HG03565 (cell line): ENCODE measurements at regions not wholly inside any gene's neighbourhood (a gene's known extent, or its start where the extent isn't known, plus 50 kb on each side); places are given as distances from the start of the nearest gene placed in this dataset.
A peak's percentile ranks its signal among the peaks of the same experiment; 100 is the strongest.
"Not testable (repeated sequence)": the region's sequence is repeated elsewhere in the genome, so short reads cannot be mapped to it uniquely, and the experiment has no call there.

Experiments used
- ATAC-seq: cut with Tn5 transposase; IDR thresholded peaks from one replicate; pipeline ENCODE4 v1.9.1; 2021; ENCODE audit warnings: mild to moderate bottlenecking, moderate library complexity; ENCODE audit not compliant: unreplicated experiment

DNA sequence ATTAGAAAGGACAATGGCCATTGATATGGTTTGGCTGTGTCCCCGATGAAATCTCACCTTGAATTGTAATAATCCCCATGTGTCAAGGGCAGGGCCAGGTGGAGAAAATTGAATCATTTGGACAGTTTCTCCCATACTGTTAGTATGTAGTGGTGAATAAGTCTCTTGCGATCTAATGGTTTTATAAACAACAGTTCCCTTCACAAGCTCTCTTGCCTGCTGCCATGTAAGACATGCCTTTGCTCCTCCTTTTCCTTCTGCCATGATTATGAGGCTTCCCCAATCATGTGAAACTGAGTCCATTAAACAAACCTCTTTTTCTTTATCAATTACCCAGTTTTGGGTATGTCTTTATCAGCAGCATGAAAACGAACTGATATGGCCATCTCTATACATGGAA, 302.7 kb downstream of the SFMBT2 start:
- ATAC-seq = no peak

DNA sequence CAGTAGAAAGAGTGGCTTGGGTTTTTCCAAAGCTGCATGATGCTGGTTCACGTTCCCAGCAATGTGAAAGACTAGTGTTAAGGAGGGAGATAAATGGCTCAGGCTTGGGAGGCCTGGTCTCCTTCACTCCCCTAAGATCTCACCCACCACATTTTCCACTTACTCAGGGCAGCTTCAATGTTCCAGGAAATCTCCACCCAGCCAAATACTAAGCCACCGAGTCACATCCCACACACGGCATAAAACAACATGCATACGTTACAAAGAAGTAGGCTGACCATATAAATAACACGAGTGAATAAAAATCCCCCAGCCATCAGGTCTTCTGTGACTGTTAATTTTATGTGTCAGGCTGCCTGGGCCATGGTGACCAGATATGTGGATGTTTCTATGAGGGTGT, 303.5 kb downstream of the SFMBT2 start:
- no peak for ATAC-seq

DNA sequence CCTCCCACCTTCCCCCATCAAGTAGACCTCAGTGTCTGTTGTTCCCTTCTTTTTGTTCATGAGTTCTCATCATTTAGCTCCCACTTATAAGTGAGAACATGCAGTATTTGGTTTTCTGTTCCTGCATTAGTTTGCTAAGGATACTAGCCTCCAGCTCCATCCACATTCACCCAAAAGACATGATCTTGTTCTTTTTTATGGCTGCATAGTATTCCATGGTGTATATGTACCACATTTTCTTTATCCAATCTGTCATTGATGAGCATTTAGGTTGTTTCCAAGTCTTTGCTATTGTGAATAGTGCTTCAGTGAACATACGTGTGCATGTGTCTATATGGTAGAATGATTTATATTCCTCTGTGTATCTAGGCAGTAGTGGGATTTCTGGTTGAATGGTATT, 306.5 kb downstream of the SFMBT2 start:
- not testable (repeated sequence) for ATAC-seq

DNA sequence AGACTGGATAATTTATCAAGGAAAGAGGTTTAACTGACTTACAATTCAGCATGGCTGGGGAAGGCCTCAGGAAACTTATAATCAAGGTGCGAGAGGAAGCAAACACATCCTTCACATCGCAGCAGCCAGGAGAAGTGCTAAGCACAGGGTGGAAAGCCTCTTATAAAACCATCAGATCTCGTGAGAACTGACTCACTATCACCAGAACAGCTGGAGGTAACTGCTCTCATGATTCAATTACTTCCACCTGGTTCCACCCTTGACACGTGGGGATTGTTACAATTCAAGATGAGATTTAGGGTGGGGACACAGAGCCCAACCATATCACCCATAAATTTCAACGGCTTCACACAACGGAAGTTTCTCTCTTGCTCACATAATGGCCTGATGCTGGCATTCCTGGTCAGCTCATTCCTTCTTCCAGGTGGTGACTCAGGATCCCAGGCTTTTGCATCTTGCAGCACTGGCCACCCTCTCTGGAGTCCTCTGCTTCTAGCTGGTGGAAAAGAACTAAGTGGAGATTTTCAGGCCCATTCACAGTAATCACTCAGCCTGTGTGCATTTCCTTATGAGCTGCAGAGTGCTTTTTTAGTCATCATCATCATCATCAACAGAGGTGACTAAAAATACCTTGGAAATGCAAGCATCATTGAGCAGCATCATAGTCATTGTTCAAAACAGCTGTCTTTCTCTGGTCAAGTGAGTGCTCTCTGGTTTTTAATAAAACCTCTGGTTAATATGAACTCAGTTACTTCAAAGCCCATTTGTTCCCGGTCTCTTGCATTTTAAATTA, 308.1 kb downstream of the SFMBT2 start:
- ATAC-seq = peak; percentile 89

DNA sequence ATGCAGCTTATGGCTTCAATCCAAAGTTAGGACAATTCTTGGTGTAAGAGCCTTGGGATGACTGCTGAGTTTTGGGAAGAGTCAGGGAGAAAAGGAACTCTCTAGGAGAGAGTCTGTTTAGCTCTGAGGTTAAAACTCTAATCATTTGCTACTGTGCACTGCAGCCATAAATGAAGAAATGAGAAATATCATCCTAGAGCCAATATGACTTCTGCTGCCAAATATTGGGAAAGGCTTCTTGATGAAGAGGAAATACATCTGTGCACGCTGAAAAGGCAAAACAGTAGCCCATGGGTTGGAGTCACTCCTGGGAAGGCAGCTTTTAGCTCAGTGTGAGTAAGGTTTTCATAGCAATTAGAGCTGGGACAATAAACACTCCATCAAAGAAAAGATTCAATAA, 308.8 kb downstream of the SFMBT2 start:
- no peak for ATAC-seq

DNA sequence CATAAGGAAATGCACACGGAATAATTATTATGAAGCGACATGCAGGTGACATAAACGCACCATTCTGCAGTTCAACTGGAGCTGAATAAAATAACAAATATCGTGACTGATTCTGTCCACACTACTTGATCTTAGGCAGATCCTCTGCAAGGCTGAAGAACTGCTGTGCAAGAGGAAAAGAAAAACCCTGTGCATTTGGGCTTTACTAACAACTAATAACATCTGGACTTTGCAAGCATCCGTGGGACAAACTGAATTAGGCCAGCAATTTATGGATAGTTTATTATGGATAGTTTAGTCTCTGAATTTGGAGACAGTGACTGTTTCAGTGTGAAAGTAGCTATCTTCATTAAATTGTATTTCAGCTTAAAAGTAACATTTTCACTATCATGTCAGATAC, 309.4 kb downstream of the SFMBT2 start:
- ATAC-seq = no peak

DNA sequence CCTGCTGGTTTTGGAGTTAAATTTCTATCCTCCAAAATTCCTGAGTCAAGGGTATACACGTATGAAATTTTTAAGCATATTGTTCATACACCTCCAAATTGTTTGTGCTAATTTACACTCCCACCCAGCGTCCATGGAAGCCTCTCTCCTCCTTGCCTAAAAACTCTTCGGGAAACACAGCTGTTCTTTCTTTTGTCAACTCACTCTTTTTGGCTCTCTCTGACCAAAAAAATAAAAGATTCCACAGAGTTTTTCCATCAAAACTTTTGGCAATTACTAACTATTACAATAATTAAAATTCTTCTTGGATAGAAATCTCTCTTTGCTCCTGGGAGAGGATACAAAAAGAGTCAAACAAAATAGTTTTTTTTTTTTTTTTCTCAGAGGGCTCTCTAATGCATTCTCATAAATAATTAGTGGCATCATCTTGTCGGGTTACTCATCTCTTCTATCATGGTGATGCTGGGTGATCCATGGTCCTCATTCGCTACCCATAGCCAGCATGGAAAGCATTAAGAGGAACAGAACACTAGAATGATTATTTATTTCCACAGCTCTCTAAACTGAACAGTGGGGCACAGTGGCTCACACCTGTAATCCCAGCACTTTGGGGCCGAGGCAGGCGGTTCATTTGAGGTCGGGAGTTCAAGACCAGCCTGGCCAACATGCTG, 310.7 kb downstream of the SFMBT2 start:
- ATAC-seq = no peak

DNA sequence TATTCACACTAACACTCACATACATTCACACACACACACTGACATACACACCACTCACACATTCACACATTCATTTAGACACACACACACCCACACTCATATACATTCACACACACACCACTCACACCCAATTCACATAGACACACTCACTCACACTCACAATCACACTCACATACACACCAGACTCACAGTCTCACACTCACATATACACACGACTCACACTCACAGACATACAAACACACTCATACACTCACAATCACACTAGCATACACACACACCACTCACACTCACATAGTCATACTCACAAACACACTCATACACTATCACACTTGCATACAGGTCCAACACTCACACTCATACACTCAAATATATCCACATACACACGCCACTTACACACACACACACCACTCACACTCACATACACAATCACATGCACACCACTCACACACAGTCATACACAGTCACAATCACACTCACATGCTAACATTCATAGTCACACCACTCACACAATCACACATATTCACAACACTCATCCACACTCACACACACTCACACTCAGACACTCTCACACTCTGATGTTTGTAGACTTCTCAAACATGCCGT, 312.6 kb downstream of the SFMBT2 start:
- ATAC-seq = no peak

DNA sequence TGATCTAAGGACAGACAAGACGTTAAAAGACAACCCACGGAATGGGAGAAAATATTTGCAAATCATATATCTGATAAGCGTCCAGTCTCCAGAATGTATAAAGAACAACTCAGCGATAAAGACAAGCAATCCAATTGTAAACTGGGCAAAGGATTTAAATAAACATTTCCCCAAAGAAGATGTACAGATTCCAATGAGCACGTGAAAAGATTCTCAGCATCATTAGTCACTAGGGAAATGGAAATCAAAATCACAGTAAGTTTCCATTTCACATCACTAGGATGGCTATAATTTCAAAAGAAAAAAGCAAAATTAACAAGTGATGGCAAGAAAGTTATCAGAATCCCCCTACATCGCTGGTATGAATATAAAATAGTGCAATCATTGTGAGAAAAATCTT, 316.1 kb downstream of the SFMBT2 start:
- ATAC-seq = no peak

DNA sequence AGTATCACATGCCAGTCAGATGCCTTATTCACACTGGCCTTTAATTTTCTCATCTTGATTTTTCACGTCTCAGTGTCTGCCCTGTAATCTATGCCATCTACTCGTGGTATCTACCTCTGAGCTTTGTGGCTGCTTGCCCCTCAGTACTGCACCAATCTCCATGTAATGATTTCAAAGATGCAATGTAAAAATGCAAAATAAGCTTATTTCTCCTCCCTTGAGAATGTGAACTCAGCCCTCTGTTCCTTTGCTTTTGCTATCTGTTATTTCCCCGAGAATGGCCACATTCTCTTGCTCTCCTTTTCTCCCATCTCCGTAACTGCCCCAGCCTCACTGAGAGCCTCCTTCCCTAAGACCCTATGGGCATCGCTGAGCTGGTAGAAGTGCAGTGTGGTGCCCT, 317.5 kb downstream of the SFMBT2 start:
- no peak for ATAC-seq

DNA sequence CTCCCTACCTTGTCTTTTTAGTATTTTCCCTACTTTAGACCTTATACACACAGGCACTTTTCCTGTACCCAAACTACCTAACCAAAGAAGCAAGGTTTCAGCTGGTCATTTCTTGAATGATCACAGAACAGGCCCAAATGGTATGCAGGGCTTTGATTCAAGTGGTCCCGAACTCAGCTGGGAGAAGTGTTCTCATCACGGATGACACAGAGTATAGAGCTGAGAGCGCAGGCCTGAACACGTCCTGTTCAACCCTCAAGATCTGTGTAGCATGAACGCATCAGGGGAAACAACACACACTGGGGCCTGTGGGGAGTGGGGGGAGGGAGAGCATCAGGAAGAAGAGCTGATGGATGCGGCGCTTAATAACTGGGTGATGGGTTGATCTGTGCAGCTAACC, 318.2 kb downstream of the SFMBT2 start:
- no peak for ATAC-seq

DNA sequence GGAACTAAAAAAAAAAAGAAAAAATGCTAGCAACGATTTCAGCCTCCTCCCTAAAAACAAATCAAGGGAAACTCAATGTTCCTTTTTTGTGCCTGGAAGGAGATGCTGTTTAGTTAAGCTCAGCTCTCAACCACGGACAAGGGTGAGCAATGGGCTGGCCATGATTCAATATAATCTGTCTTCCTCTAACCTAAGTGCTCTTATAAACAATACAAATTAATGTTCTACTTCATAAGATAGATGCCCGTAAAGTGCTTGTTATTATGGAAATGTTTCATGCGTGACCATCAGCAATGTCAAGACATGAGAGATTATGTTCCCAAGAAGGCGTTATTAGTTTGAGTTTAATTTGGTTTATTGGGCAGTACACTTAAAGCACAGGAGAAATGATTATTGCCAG, 320.3 kb downstream of the SFMBT2 start:
- ATAC-seq = no peak

DNA sequence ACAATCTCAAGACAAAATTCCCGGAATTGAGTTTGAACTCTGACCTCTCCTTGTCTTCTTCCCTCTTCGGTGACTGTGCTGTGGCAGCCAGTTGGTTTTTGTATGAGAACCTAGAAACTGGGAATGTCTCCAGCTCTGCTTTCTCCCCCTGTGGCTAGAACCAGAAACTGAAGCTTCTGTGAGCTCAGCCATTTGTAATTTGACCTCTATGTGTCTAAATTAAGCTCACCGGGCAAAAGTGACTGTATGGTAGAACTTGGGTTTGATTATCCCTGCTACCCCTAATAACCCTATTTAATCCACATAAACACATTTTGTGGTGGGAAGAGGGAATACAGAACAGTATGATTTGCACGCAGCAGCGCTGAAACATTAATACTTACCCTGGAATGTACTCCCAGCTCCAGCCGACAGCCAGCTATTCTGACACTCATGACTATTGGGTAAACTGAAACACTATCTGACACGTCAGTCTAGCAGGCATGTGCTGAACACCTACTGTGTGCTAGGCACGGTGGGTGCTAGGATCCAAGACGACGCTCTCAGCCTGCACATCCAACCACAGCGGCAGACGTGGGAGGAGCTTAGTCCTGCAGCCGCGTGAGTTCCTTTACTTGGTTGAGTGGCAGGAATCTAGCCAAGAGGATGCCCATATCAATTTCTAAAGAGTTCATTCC, 324.8 kb downstream of the SFMBT2 start:
- ATAC-seq = no peak

DNA sequence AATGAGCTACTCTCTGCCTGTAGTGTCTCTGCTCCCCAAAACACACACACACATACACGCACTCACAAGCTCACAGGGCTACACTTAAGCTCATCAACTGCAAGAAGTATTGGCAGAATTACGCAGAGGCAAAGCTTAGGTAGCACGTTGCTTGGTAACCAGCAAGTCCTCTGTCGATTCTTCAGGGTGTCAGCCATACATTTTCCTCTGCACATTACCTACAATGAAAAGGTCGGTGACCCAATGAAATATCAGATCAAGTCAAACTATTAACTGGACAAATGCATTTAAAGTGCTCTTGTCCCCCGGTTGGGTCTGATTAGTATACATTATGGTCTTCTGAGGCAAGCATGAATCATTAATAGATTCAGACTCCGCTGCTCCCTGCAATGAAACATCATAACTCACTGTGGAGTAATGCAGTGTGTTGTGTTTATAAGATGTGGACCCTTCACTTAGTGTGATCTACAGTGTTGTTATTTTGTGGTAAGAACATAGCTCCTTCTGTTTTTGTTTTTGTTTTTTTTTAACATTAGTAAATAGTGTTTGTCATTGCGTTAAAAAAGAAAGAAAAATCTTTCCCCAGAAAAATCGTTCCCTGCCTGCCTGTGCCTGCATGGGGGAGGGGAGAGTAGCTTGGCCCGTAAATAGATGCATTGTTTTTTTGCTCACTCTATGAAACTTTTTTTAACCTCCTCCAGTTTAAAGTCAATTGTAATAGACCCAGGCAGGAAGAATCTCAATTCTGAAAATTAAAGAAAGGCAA, 325.5 kb downstream of the SFMBT2 start:
- no peak for ATAC-seq

DNA sequence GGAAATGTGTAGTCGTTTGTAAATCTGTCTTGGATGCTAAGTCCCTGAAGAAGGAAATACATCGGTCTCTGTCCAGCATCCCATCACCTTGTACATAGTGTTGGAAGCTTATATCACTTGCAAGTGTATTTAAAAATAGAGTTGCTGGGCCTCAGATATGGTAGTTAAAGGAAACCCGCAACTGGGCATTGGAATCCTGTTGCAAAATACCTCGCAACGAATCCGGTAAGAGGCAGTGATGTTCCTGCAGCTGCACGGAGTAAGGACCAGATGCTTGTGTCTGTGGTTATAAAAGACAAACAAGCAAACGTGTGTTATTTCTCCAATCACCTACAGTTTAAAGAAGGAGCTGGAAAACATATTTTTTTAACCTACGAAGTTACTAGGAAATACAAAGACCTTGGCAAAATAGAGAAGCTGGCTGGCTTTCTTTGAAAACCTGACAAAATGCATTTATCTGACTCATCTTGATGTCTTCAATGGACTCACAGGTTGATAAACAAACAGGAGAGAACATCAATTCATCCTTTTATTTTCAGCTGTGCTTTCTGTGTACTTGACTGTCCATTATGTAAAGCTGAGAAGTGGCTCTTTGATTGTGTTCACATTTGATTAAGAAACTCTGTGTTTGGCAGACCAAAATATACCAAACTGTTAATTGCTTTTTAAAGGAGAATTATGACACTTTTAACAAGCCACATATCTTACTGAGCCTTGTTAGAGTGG, 326.4 kb downstream of the SFMBT2 start:
- ATAC-seq = no peak

DNA sequence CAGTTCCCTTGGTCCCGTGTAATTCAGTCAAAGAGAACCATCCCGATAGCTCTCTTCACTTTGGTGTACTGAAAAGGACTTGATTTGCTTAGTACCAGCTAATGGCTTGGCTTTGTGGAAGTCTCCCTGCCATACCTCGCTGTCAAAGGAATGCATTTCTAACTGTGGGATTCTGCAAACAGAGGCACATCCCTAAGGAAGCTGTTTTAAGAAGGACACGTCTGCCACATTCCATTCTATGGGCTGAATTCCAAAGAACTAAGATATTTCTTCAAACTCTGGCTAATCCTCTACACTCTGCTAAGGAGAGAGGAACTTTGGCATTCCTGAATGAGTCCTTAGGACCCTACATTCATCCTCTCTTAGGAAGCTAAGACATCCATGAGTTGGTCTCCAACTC, 327.9 kb downstream of the SFMBT2 start:
- no peak for ATAC-seq

DNA sequence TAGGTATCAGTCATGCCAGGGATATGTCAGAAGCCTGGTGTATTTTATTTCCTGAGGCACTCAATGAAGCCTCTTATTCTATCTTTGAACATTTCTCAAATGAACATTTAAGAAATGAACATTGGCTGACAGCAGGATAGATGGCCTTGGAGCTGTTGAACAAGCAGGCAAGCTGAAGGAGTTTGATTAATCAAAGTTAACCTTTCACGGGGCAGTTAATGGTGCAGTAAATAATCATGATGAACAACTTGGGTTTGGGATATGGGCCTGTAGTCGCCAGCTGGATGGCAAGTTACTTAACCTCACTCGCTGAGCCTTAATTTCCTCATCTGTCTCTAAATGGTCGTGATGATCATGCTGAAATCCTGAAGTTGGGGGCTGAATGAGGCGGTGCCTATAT, 333.0 kb downstream of the SFMBT2 start:
- no peak for ATAC-seq

DNA sequence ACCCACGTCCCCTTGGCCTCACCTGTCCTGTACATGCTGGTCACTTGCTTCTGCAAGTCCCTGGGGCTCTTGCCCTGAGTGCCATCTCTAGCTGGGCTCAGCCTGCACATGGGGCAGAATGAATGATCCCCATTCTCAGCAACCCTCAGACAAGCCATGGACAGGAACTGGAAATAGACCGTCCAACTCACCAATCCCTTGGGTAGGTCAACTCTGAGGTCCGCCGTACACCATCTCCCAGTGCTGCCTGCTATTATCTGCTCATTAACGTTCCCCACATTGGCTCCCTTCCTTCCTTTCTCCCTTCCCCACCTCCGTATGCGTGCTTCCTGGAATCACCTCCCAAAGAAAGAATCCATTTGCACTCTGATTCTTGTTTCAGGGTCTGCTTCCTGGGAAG, 335.0 kb downstream of the SFMBT2 start:
- ATAC-seq = no peak

DNA sequence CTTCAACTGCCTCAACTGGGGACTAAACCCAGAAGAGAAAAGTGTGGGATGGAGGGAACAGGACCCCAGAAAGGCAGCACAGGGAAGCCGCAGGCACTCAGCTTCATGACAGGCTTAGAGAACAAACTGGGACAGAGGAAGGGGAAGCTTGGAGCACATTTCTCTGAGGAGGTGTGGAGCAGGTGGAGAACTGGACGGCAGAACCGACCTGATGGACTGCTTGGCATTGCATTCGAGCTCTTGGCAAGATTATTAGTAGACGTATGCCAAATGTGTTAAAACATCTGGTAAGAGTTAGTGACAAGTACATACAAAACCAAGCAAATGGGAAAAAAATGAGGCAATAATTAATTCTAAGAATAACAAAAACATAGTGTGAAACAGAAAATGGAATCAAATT, 335.7 kb downstream of the SFMBT2 start:
- no peak for ATAC-seq

DNA sequence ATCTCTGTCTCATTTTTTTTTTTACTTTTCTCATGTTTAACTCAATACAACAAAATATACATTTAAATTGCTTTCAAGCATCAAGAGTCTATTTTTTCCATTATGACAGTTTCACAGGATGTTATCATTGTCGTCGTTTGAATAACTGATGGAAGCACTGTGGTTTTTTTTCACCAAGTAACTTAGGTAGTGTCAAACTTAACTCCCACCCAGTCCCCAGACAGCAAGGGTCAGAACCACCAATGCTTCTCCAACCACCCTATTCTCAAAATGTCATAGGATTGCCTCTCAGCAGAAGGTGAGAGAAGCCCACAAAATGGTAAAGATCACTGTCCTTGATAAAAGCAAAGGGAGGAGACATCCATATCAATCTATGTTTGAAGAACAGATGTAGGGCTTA, 339.4 kb downstream of the SFMBT2 start:
- no peak for ATAC-seq
